CD14-positive monocyte (primary cell): ENCODE measurements at regions not wholly inside any gene's neighbourhood (a gene's known extent, or its start where the extent isn't known, plus 50 kb on each side); places are given as distances from the start of the nearest gene placed in this dataset.
A peak's percentile ranks its signal among the peaks of the same experiment; 100 is the strongest.

Experiments used
- DNase-seq, 3 donors: peaks; one replicate each; pipeline ENCODE4 v3.0.0-alpha.2; 2011 to 2022
- H2AFZ ChIP-seq: 2 replicates; pipeline ENCODE4 v1.6.0; 2012; ENCODE audit warnings: mild to moderate bottlenecking, low read depth, low read length, inconsistent platforms; ENCODE audit not compliant: insufficient read depth, poor library complexity, severe bottlenecking
- H3K27ac ChIP-seq, 2 donors: 1 replicate in 1 of 2; 2 replicates in 1 of 2; pipeline ENCODE4 v1.5.1; 2012 to 2013; ENCODE audit warnings: low read length in 2 of 2, control low read depth in 1 of 2, inconsistent platforms in 1 of 2, low read depth in 1 of 2, mild to moderate bottlenecking in 1 of 2
- H3K27me3 ChIP-seq, 2 donors: one replicate each; pipeline versions ENCODE4 v1.6.0 to v1.6.1; 2011 to 2013; ENCODE audit warnings: low read length in 2 of 2; ENCODE audit not compliant: control insufficient read depth in 2 of 2, insufficient read depth in 2 of 2
- H3K36me3 ChIP-seq, 2 donors: replicated peaks in 1 of 2; 1 replicate in 1 of 2; 2 replicates in 1 of 2; pipeline versions ENCODE4 v1.5.1 to v1.6.1; 2012 to 2013; ENCODE audit warnings: low read length in 2 of 2, control low read depth in 1 of 2, inconsistent platforms in 1 of 2, mild to moderate bottlenecking in 1 of 2; ENCODE audit not compliant: insufficient read depth in 2 of 2, control insufficient read depth in 1 of 2
- H3K4me1 ChIP-seq, 2 donors: 1 replicate in 1 of 2; 2 replicates in 1 of 2; pipeline versions ENCODE4 v1.5.1 to v1.6.1; 2012 to 2013; ENCODE audit warnings: low read length in 2 of 2, control low read depth in 1 of 2, inconsistent platforms in 1 of 2, mild to moderate bottlenecking in 1 of 2, moderate library complexity in 1 of 2; ENCODE audit not compliant: insufficient read depth in 2 of 2, control insufficient read depth in 1 of 2
- H3K4me2 ChIP-seq: replicated peaks from 2 replicates; pipeline ENCODE3; 2012; ENCODE audit warnings: low read length, moderate library complexity, mild to moderate bottlenecking; ENCODE audit not compliant: poor library complexity, severe bottlenecking; ENCODE audit errors: extremely low read depth
- H3K4me3 ChIP-seq, 3 experiments: fragments of 200-600 bp in 1 of 3; sonication (generic) in 1 of 3; replicated peaks in 1 of 3; 1 replicate in 2 of 3; 2 replicates in 1 of 3; pipeline ENCODE4 v1.5.1; 2011 to 2013; ENCODE audit warnings: low read length in 3 of 3, mild to moderate bottlenecking in 3 of 3, control low read depth in 2 of 3, low read depth in 2 of 3, inconsistent platforms in 1 of 3, moderate library complexity in 1 of 3
- H3K79me2 ChIP-seq: 2 replicates; pipeline ENCODE4 v1.6.0; 2012; ENCODE audit warnings: mild to moderate bottlenecking, control low read depth, inconsistent platforms, low read length, moderate library complexity; ENCODE audit not compliant: insufficient read depth
- H3K9ac ChIP-seq: 2 replicates; pipeline ENCODE4 v1.6.0; 2017; ENCODE audit warnings: low read length, mild to moderate bottlenecking; ENCODE audit not compliant: insufficient read depth, poor library complexity, severe bottlenecking
- H3K9me3 ChIP-seq, 2 donors: replicated peaks in 1 of 2; 1 replicate in 1 of 2; 2 replicates in 1 of 2; pipeline versions ENCODE4 v1.5.1 to v1.6.1; 2012 to 2013; ENCODE audit warnings: low read length in 2 of 2, control low read depth in 1 of 2; ENCODE audit not compliant: control insufficient read depth in 1 of 2, insufficient read depth in 1 of 2
- H4K20me1 ChIP-seq: 2 replicates; pipeline ENCODE4 v1.6.0; 2012; ENCODE audit warnings: mild to moderate bottlenecking, low read length, control low read depth, moderate library complexity; ENCODE audit not compliant: insufficient read depth
- H3K27ac Mint-ChIP-seq, 7 donors: one replicate each; pipeline ENCODE4 v1.8.0; 2020; ENCODE audit warnings: mild to moderate bottlenecking in 7 of 7, mixed read lengths in 7 of 7, moderate library complexity in 6 of 7, inconsistent platforms in 2 of 7
- H3K27me3 Mint-ChIP-seq, 3 donors: one replicate each; pipeline ENCODE4 v1.8.0; 2021 to 2022; ENCODE audit warnings: low read depth in 3 of 3, mild to moderate bottlenecking in 3 of 3, mixed read lengths in 3 of 3, moderate library complexity in 3 of 3, inconsistent platforms in 1 of 3
- H3K36me3 Mint-ChIP-seq, 2 donors: one replicate each; pipeline ENCODE4 v1.8.0; 2020; ENCODE audit warnings: mixed read lengths in 2 of 2, inconsistent platforms in 1 of 2, mild to moderate bottlenecking in 1 of 2
- H3K4me1 Mint-ChIP-seq: one replicate; pipeline ENCODE4 v1.8.0; 2020; ENCODE audit warnings: mild to moderate bottlenecking, mixed read lengths
- H3K4me3 Mint-ChIP-seq, 2 donors: one replicate each; pipeline ENCODE4 v1.8.0; 2020; ENCODE audit warnings: mild to moderate bottlenecking in 2 of 2, mixed read lengths in 2 of 2, moderate library complexity in 1 of 2
- H3K9me3 Mint-ChIP-seq, 7 donors: one replicate each; pipeline ENCODE4 v1.8.0; 2020 to 2022; ENCODE audit warnings: mixed read lengths in 7 of 7, mild to moderate bottlenecking in 6 of 7, moderate library complexity in 6 of 7, inconsistent platforms in 2 of 7
- WGBS: methylation state at CpG from one replicate; pipeline ENCODE4 v1.1.5; 2013; ENCODE audit warnings: missing lambda C conversion rate; ENCODE audit not compliant: insufficient coverage; 5-methylcytosine and 5-hydroxymethylcytosine counted together
- intact Hi-C, 2 donors: fragments of 100-400 bp; cut with micrococcal nuclease; formaldehyde crosslinking; loops; one replicate each; pipeline versions ENCODE4 v1.15.0 to v1.15.1; 2023
- TF ChIP-seq, protein P1 (sequence below): fragments of 200-600 bp; IDR thresholded peaks from one replicate; pipeline ENCODE4 v1.8.0; 2022; ENCODE audit warnings: antibody characterized with exemption, mild to moderate bottlenecking

DNA sequence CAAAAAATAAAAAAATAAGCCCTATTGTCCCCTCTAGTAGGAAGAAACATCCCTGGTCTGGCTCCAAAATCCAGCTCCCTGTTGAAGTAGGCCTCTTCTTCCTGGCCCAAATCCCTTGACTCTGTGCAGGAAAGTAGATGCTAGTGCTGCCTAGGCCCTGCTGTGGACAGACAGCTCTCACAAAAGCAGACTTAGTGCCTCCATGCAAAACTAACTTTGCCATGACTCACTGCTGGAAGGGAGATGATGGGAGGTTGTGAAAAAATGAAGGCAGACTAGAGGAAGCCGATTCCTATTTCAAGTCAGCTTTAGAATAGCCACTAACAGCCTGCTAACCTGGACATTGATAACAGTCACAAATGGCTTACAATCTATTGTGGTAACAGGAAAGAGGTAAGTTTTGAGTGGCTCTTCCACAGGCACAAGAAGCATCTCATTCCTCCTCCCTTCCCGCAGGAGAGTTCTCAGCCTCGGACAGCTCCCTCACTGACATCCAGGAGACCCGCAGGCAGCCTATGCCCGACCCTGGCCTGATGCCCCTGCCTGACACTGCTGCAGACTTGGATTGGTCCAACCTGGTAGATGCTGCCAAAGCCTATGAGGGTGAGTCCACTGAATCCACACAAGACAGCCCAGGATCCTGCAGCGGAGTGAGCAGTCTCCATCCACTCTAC, 198.9 kb upstream of the RGS6 start:
- H3K36me3 ChIP-seq, result peaks cover 91 to 99% of the 10 kb centered on the region in 2 donors
- H3K27ac Mint-ChIP-seq, result peak overlapping the region in 1 of 7 donors; percentile 63

DNA sequence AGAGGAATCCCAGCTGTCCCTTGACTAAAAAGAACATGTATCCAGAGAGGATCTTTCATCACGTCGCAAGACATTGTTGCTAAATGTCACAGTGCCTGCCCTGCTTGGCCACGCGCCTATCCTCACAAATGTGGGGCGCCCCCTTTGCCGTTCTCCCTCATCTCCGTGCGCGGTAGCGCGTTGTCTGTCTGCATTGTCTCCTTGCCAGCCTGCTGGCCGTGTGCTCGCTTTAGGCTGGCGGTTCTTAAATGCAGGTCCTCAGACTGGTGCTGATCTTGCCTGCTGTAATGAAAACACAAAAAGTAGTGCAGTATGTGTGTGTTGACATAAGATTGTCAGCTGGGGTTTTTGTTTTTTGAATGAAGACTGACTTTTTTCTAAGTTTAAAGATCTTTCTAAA, 198.2 kb upstream of the RGS6 start:
- Mint-ChIP-seq H3K4me3 (no peak overlapping the region), H3K36me3 (peaks cover 94 to 95% of the 10 kb centered on the region in 2 donors), H3K9me3 (no peaks in the 10 kb centered on the region), H3K27me3 (no peaks in the 10 kb centered on the region), H3K27ac (no peak overlapping the region), H3K4me1 (no peaks in the 10 kb centered on the region)
- no peaks in the 10 kb centered on the region for H3K4me1 ChIP-seq
- TF ChIP-seq, protein P1, sequence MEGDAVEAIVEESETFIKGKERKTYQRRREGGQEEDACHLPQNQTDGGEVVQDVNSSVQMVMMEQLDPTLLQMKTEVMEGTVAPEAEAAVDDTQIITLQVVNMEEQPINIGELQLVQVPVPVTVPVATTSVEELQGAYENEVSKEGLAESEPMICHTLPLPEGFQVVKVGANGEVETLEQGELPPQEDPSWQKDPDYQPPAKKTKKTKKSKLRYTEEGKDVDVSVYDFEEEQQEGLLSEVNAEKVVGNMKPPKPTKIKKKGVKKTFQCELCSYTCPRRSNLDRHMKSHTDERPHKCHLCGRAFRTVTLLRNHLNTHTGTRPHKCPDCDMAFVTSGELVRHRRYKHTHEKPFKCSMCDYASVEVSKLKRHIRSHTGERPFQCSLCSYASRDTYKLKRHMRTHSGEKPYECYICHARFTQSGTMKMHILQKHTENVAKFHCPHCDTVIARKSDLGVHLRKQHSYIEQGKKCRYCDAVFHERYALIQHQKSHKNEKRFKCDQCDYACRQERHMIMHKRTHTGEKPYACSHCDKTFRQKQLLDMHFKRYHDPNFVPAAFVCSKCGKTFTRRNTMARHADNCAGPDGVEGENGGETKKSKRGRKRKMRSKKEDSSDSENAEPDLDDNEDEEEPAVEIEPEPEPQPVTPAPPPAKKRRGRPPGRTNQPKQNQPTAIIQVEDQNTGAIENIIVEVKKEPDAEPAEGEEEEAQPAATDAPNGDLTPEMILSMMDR, result no peak
- H4K20me1 ChIP-seq, result no peaks in the 10 kb centered on the region
- H2AFZ ChIP-seq, result no peak overlapping the region
- no peak overlapping the region for H3K27ac ChIP-seq
- no peak overlapping the region for H3K4me2 ChIP-seq
- no peak overlapping the region for H3K4me3 ChIP-seq
- no peak overlapping the region for H3K9ac ChIP-seq
- H3K9me3 ChIP-seq, result no peaks in the 10 kb centered on the region
- peaks cover 95 to 100% of the 10 kb centered on the region in 2 donors for H3K36me3 ChIP-seq
- no peaks in the 10 kb centered on the region for H3K27me3 ChIP-seq
- intact Hi-C loops, result no loop called here
- DNase-seq, result no peak
- no peaks in the 10 kb centered on the region for H3K79me2 ChIP-seq
- 98% methylated on average over 9 of the region's 14 CpGs for WGBS

More for the DNA sequence above, 198.9 kb upstream of the RGS6 start:
- no peak overlapping the region for H3K4me3 Mint-ChIP-seq
- H3K9ac ChIP-seq, result no peak overlapping the region
- H3K9me3 ChIP-seq, result no peaks in the 10 kb centered on the region
- no peak overlapping the region for H3K4me3 ChIP-seq
- peaks cover 91 to 96% of the 10 kb centered on the region in 2 donors for H3K36me3 Mint-ChIP-seq
- no peaks in the 10 kb centered on the region for H4K20me1 ChIP-seq
- H3K9me3 Mint-ChIP-seq, result no peaks in the 10 kb centered on the region
- no peaks in the 10 kb centered on the region for H3K4me1 Mint-ChIP-seq
- H3K27ac ChIP-seq, result no peak overlapping the region
- no peaks in the 10 kb centered on the region for H3K27me3 ChIP-seq
- H3K27me3 Mint-ChIP-seq, result no peaks in the 10 kb centered on the region
- intact Hi-C loops, result no loop called here
- no peak overlapping the region for H3K4me2 ChIP-seq
- no peak overlapping the region for H2AFZ ChIP-seq
- H3K4me1 ChIP-seq, result no peaks in the 10 kb centered on the region
- WGBS, result 97% methylated on average over 4 of the region's 6 CpGs
- TF ChIP-seq, protein P1, result no peak
- no peaks in the 10 kb centered on the region for H3K79me2 ChIP-seq
- no peak for DNase-seq
